Left lung (tissue), 4 donors: ENCODE measurements at regions not wholly inside any gene's neighbourhood (a gene's known extent, or its start where the extent isn't known, plus 50 kb on each side); places are given as distances from the start of the nearest gene placed in this dataset.
"Not testable (repeated sequence)": the region's sequence is repeated elsewhere in the genome, so short reads cannot be mapped to it uniquely, and the experiment has no call there.

Experiments
- ATAC-seq: fragments of 200-7000 bp; cut with Tn5 transposase; one replicate; pipeline ENCODE4 v1.9.1; 2020; ENCODE audit warnings: moderate library complexity
- DNase-seq, 4 donors: peaks; one replicate each; pipeline ENCODE4 v3.0.0-alpha.2; 2013 to 2020
- H3K27ac ChIP-seq, 2 donors: fragments of 200-600 bp; sonication (generic) in 1 of 2; one replicate each; pipeline versions ENCODE4 v1.5.0 to v1.8.0; 2020 to 2021
- H3K27me3 ChIP-seq, 2 donors: fragments of 200-600 bp; sonication (generic) in 1 of 2; one replicate each; pipeline versions ENCODE4 v1.5.0 to v1.8.0; 2020 to 2021
- H3K36me3 ChIP-seq, 2 donors: fragments of 200-600 bp; sonication (generic) in 1 of 2; one replicate each; pipeline versions ENCODE4 v1.5.0 to v1.8.0; 2020 to 2021
- H3K4me1 ChIP-seq, 2 donors: fragments of 200-600 bp; one replicate each; pipeline ENCODE4 v1.8.0; 2021
- H3K4me3 ChIP-seq, 2 donors: fragments of 200-600 bp; sonication (generic) in 1 of 2; one replicate each; pipeline versions ENCODE4 v1.5.0 to v1.8.0; 2020 to 2021; ENCODE audit warnings: mild to moderate bottlenecking in 1 of 2
- H3K9me3 ChIP-seq, 2 donors: fragments of 200-600 bp; sonication (generic) in 1 of 2; one replicate each; pipeline versions ENCODE4 v1.5.0 to v1.8.0; 2020 to 2021
- CTCF ChIP-seq, 2 donors: fragments of 200-600 bp; sonication (generic) in 1 of 2; IDR thresholded peaks; one replicate each; pipeline versions ENCODE4 v1.5.0 to v1.8.0; 2021; ENCODE audit warnings: antibody characterized with exemption in 2 of 2
- intact Hi-C, 2 donors: fragments of 100-400 bp; cut with DNase I; formaldehyde crosslinking; loops; one replicate each; pipeline versions ENCODE4 v1.11.2 to v1.14.2; 2022
- donor health status: DM: no; HTN: yes; CAD: no.
- donor health status: DM: no; HTN: no; CAD: no.

GRCh38 chr11:123344790-123345357 is 85.2 kb upstream of the GRAMD1B start:
- H3K36me3 ChIP-seq: no peaks in the 10 kb centered on the region
- H3K27ac ChIP-seq: no peak overlapping the region
- ATAC-seq (no peak), DNase-seq (no peak)
- no peaks in the 10 kb centered on the region for H3K9me3 ChIP-seq
- H3K4me3 ChIP-seq: no peak overlapping the region
- intact Hi-C loops: no loop called here
- TF ChIP-seq CTCF (IDR thresholded peaks at IDR 0.05): no peak
- H3K27me3 ChIP-seq: no peaks in the 10 kb centered on the region
- H3K4me1 ChIP-seq: no peaks in the 10 kb centered on the region

- H3K27ac ChIP-seq, H3K4me3 ChIP-seq, H3K36me3 ChIP-seq, intact Hi-C loops, H3K9me3 ChIP-seq, ATAC-seq, H3K4me1 ChIP-seq, H3K27me3 ChIP-seq, DNase-seq: not testable (repeated sequence)
These were observed 85.9 kb upstream of the GRAMD1B start for GRCh38 chr11:123344188-123344587.

DNA sequence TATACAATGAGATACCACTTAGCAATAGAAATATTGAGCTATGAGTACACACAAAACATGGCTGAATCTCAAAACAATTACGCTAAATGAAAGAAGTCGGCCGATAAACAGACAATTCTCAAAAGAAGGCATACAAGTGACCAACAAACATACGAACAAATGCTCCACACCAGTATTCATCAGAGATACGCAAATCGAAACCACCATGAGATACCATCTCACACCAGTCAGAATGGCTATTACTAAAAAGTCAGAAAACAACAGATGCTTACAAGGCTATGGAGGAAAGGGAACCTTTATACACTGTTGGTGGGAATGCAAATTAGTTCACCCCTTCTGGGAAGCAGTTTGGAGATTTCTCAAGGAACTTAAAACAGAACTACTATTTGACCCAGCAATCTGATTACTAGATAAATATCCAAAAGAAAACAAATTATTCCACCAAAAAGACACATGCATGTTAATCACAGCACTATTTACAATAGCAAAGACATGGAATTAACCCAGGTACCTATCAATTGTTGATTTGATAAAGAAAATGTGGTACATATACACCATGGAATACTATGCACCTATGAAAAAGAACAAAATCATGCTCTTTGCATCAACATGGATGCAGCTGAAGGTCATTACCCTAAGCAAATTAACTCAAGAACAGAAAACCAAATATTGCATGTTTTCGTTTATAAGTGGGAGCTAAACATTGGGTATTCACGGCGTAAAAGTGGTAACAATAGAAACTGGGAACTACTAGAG is 90.9 kb upstream of the GRAMD1B start:
- Histone ChIP-seq H3K9me3 (no peaks in the 10 kb centered on the region), H3K36me3 (no peaks in the 10 kb centered on the region), H3K27ac (no peak overlapping the region), H3K27me3 (no peaks in the 10 kb centered on the region), H3K4me1 (no peaks in the 10 kb centered on the region), H3K4me3 (no peak overlapping the region)
- intact Hi-C loops: no loop called here
- TF ChIP-seq CTCF (IDR thresholded peaks at IDR 0.05): no peak
- ATAC-seq (no peak), DNase-seq (no peak)

DNA sequence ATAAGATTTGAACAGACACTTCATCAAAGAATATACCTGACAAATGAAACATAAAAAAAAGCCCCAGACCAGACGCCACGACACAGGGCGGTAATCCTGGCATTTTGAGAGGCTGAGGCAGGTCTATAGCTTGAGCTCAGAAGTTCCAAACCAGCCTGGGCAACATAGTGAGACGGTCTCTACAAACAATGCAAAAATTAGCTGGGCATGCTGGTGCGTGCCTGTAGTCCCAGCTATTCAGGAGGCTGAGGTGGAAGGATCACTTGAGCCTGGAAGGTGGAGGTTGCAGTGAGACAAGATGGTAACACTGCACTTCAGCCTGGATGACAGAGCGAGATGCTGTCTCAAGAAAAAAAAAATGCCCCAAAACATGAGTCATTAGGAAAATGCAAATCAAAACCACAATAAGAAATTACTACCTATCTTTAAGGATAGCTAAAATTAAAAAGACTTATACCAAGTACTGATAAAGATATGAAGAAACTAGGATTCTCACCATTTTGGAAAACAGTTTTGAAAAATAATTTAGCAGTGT is 91.7 kb upstream of the GRAMD1B start:
- Histone ChIP-seq H3K27ac (no peak overlapping the region), H3K4me1 (no peaks in the 10 kb centered on the region), H3K4me3 (no peak overlapping the region), H3K36me3 (no peaks in the 10 kb centered on the region), H3K9me3 (no peaks in the 10 kb centered on the region), H3K27me3 (no peaks in the 10 kb centered on the region)
- ATAC-seq (no peak), DNase-seq (no peak)
- intact Hi-C loops: no loop called here
- TF ChIP-seq CTCF (IDR thresholded peaks at IDR 0.05): no peak

DNA sequence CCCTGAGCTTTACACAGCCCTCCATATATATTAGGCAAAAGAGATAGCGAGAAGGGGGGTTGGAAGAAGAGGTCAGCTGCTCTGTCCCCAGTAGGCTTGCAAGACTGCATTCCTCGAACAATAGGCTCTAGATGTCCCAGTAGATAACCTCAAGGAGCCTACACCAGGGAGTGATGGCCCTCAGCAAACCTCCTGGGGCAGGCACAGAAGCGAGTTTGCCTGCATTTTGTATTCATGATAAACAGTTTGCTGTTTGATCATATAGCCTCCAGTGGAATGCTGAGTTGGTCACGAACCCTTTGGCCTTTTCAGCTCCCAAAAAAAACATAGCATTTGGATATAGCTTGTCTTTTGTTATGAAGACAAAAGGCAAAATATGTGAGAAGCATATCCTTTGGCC is 95.1 kb upstream of the GRAMD1B start:
- Histone ChIP-seq H3K4me1 (no peaks in the 10 kb centered on the region), H3K9me3 (no peaks in the 10 kb centered on the region), H3K4me3 (no peak overlapping the region), H3K27me3 (no peaks in the 10 kb centered on the region), H3K36me3 (no peaks in the 10 kb centered on the region), H3K27ac (no peak overlapping the region)
- ATAC-seq: no peak
- TF ChIP-seq CTCF (IDR thresholded peaks at IDR 0.05): no peak
- no peak for DNase-seq
- intact Hi-C loops: no loop called here

DNA sequence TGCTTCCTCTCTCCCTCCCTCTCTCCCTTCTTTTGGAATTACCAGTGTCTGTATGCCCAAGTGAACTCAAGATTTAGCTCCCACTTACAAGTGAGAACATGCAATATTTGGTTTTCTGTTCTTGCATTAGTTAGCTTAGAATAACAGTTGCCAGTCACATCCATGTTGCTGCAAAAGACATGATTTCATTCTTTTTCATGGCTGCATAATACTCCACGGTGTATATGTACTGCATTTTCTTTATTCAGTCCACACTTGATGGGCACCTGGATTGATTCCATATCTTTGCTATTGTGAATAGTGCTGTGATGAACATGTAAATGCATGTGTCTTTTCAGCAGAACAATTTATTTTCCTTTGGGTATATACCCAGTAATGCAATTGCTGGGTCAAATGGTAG is 97.5 kb upstream of the GRAMD1B start:
- H3K9me3 ChIP-seq: not testable (repeated sequence)

More for the DNA sequence above, 97.5 kb upstream of the GRAMD1B start:
- H3K4me1 ChIP-seq, H3K27me3 ChIP-seq, H3K4me3 ChIP-seq, DNase-seq, intact Hi-C loops, H3K27ac ChIP-seq, ATAC-seq, H3K36me3 ChIP-seq: not testable (repeated sequence)
